Heart right ventricle (tissue), 16 donors: ENCODE measurements at regions not wholly inside any gene's neighbourhood (a gene's known extent, or its start where the extent isn't known, plus 50 kb on each side); places are given as distances from the start of the nearest gene placed in this dataset.
A peak's percentile ranks its signal among the peaks of the same experiment; 100 is the strongest.

Source experiments
- ATAC-seq, 8 donors: fragments of 200-7000 bp; cut with Tn5 transposase; one replicate each; pipeline ENCODE4 v1.9.1; 2020; ENCODE audit warnings: mild to moderate bottlenecking in 8 of 8, moderate library complexity in 8 of 8, moderate number of reproducible peaks in 1 of 8
- DNase-seq, 2 donors: peaks; one replicate each; pipeline ENCODE4 v3.0.0-alpha.2; 2020
- H3K27ac ChIP-seq, 10 donors: fragments of 200-600 bp; sonication (generic) in 2 of 10; one replicate each; pipeline versions ENCODE4 v1.5.0 to v1.8.0; 2020 to 2022; ENCODE audit warnings: mild to moderate bottlenecking in 3 of 10
- H3K27me3 ChIP-seq, 7 donors: fragments of 200-600 bp; one replicate each; pipeline ENCODE4 v1.8.0; 2021 to 2022; ENCODE audit warnings: mild to moderate bottlenecking in 2 of 7
- H3K36me3 ChIP-seq, 9 donors: fragments of 200-600 bp; sonication (generic) in 1 of 9; one replicate each; pipeline versions ENCODE4 v1.5.0 to v1.8.0; 2020 to 2022; ENCODE audit warnings: mild to moderate bottlenecking in 2 of 9
- H3K4me1 ChIP-seq, 9 donors: fragments of 200-600 bp; sonication (generic) in 1 of 9; one replicate each; pipeline versions ENCODE4 v1.5.0 to v1.8.0; 2020 to 2022; ENCODE audit warnings: mild to moderate bottlenecking in 4 of 9
- H3K4me3 ChIP-seq, 10 donors: fragments of 200-600 bp; sonication (generic) in 2 of 10; one replicate each; pipeline versions ENCODE4 v1.5.0 to v1.8.0; 2020 to 2022; ENCODE audit warnings: mild to moderate bottlenecking in 7 of 10, moderate library complexity in 2 of 10
- H3K9me3 ChIP-seq, 11 donors: fragments of 200-600 bp in 10 of 11; sonication (generic) in 2 of 11; one replicate each; pipeline versions ENCODE4 v1.5.0 to v1.8.0; 2013 to 2022; ENCODE audit warnings: mild to moderate bottlenecking in 2 of 11, control low read depth in 1 of 11, moderate library complexity in 1 of 11
- WGBS, 2 donors: extraction: QIAGEN DNeasy Blood & Tissue Kit; methylation state at CpG; one replicate each; pipeline ENCODE4 v1.1.7; 2013; ENCODE audit warnings: inconsistent platforms in 1 of 2; 5-methylcytosine and 5-hydroxymethylcytosine counted together
- intact Hi-C, 10 donors: fragments of 100-400 bp; cut with DNase I; formaldehyde crosslinking; loops; one replicate each; pipeline versions ENCODE4 v1.11.1 to v1.14.2; 2022
- TF ChIP-seq, protein P1 (sequence below), 9 donors: fragments of 200-600 bp; sonication (generic) in 2 of 9; IDR thresholded peaks; one replicate each; pipeline versions ENCODE4 v1.5.0 to v1.8.0; 2021 to 2022; ENCODE audit warnings: antibody characterized with exemption in 9 of 9, mild to moderate bottlenecking in 5 of 9, moderate library complexity in 1 of 9
- donor health status: Arrhythmogenic right ventricular cardiomyopathy.
- donor health status: ischemic (EF 13 %, LVEDD 7.1; RV severe dilation, severe dysfunction).
- donor health status: healthy with polysubstance abuse.
- donor health status: DM: no; HTN: yes; CAD: no.
- donor health status: DM: no; HTN: no; CAD: no.
- donor health status: ischemic (EF 25% LVEDD 6.9; RV normal size, moderate dysfunction).
- donor health status: ischemic (EF 25% LVEDD 5.7; RV mildly dilated, moderate dysfunction).
- donor health status: healthy.
- donor health status: DM: yes; HTN: yes; CAD: no.
- donor health status: Ischemic cardiomyopathy.
- donor health status: ischemic (EF 35%, LVEDD 5.7; RV mildly dilated, moderate dysfunction).
- donor health status: nonischemic (EF 11% LVEDD 7.7; RV severe dilation, severe dysfunction).
- donor health status: DM: yes; HTN: yes; CAD: no.
- donor health status: PGD.
- donor health status: ischemic (EF 29% LVEDD 5.4; RV normal size, mild dysfunction).
- donor health status: nonischemic (EF 23%, LVEDD 6.1; RV moderate dilation, normal function).

DNA sequence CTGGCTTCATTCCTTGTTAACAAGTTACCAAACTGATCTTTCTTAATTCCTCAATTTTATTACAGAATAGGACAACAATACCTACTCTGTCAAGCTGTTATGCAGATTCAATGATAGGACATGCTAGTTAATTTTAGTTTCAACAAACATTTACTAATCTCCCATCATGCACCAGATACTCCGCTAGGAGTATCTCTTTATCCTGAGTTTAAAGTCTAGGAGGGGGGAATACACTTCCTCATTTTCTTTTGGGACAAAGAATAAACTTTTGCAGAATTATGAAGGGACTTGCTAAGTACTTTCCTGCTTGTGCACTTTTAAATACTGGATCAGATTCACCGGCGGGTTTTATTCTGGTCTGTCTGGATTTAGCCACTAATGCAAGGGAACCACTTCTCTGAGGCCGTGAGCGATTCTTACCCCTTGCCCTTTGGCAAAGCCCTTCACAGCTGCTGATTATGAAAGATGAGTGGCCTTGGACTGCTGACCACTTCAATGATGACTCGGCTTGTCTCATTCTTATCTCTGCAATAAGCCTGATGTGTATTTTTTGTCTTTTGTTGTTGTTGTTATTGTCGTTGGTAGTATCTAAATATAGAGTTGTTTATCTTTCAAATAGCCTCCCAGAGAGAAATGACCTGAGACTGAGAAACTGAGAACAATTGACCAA, 73.9 kb downstream of the RMI1 start:
- WGBS, 2 donors: 46 to 47% methylated on average over 7 of the region's 7 CpGs
- H3K27ac ChIP-seq: no peak overlapping the region
- ATAC-seq: no peak
- H3K4me3 ChIP-seq: no peak overlapping the region
- intact Hi-C loops: loop anchor here in 2 of 10 donors (5.0 to 10.0 kb wide), 2 partner anchors 118 to 120 kb away; no protein-coding TSS in a partner anchor
- no peaks in the 10 kb centered on the region for H3K9me3 ChIP-seq
- TF ChIP-seq, protein P1, sequence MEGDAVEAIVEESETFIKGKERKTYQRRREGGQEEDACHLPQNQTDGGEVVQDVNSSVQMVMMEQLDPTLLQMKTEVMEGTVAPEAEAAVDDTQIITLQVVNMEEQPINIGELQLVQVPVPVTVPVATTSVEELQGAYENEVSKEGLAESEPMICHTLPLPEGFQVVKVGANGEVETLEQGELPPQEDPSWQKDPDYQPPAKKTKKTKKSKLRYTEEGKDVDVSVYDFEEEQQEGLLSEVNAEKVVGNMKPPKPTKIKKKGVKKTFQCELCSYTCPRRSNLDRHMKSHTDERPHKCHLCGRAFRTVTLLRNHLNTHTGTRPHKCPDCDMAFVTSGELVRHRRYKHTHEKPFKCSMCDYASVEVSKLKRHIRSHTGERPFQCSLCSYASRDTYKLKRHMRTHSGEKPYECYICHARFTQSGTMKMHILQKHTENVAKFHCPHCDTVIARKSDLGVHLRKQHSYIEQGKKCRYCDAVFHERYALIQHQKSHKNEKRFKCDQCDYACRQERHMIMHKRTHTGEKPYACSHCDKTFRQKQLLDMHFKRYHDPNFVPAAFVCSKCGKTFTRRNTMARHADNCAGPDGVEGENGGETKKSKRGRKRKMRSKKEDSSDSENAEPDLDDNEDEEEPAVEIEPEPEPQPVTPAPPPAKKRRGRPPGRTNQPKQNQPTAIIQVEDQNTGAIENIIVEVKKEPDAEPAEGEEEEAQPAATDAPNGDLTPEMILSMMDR (IDR thresholded peaks at IDR 0.05): no peak
- H3K4me1 ChIP-seq: peaks cover 0 to 12% (median 7%) of the 10 kb centered on the region in 9 donors
- no peaks in the 10 kb centered on the region for H3K27me3 ChIP-seq
- H3K36me3 ChIP-seq: no peaks in the 10 kb centered on the region
- DNase-seq: no peak

DNA sequence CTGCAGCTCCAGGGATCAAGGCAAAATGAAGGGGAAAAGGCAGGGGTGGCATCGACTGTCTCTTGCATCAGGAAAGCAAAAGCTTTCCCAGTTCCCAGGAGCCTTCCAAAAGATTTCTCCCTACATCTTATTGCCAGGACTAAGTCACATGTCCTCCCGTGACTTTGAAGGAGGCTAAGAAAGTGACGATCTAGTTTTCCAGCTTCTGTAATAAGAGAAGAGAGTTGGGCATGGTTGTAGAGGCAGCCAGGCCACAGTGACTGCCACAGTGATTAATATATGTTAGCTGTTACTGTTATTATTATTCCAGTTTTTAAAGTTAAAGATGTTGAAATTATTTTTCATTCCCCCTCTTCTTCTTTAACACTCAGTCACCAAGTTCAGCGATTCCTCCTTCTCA, 77.1 kb downstream of the RMI1 start:
- 70 to 74% methylated on average over 4 of the region's 4 CpGs for WGBS, 2 donors
- Histone ChIP-seq H3K27me3 (no peaks in the 10 kb centered on the region), H3K27ac (no peak overlapping the region), H3K9me3 (peaks cover 0 to 7% (median 0%) of the 10 kb centered on the region in 11 donors), H3K4me1 (peaks cover 0 to 24% (median 9%) of the 10 kb centered on the region in 9 donors), H3K36me3 (no peaks in the 10 kb centered on the region), H3K4me3 (no peak overlapping the region)
- TF ChIP-seq, protein P1 (IDR thresholded peaks at IDR 0.05): no peak
- intact Hi-C loops: loop anchor here in 2 of 10 donors (5.0 to 10.0 kb wide), 2 partner anchors 115 to 117 kb away; no protein-coding TSS in a partner anchor
- no peak for DNase-seq
- no peak for ATAC-seq

DNA sequence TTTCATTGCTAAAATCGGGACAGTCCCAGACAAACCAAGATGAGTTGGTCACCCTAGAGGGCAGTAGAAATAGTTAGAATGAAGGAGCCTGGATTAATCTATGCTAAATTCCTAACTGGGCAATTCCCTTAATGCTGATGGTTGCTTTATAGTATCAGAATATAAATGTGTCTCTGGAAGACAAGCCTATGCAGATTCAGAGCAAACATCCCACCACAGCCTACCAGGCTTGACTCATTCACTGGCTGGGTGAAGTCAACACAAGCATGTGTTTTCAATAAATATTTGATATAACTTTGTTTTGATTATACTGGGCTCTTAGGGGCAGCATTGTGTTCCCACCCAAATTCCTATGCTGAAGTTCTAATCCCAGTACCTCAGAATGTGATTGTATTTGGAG, 79.3 kb downstream of the RMI1 start:
- H3K27ac ChIP-seq: no peak overlapping the region
- DNase-seq (no peak), ATAC-seq (no peak)
- TF ChIP-seq, protein P1 (IDR thresholded peaks at IDR 0.05): no peak
- H3K9me3 ChIP-seq: peaks cover 0 to 7% (median 0%) of the 10 kb centered on the region in 11 donors
- WGBS, 2 donors: 77 to 83% methylated on average over 1 of the region's 1 CpG
- peaks cover 0 to 23% (median 8%) of the 10 kb centered on the region in 9 donors for H3K4me1 ChIP-seq
- intact Hi-C loops: loop anchor here in 5 of 10 donors (5.0 to 10.0 kb wide), 4 partner anchors 78 to 115 kb away; partner anchors contain the start of genes HNRNPK (in 1 of the 5) and RMI1 (in 1 of the 5)
- no peak overlapping the region for H3K4me3 ChIP-seq
- no peaks in the 10 kb centered on the region for H3K27me3 ChIP-seq
- H3K36me3 ChIP-seq: no peaks in the 10 kb centered on the region

DNA sequence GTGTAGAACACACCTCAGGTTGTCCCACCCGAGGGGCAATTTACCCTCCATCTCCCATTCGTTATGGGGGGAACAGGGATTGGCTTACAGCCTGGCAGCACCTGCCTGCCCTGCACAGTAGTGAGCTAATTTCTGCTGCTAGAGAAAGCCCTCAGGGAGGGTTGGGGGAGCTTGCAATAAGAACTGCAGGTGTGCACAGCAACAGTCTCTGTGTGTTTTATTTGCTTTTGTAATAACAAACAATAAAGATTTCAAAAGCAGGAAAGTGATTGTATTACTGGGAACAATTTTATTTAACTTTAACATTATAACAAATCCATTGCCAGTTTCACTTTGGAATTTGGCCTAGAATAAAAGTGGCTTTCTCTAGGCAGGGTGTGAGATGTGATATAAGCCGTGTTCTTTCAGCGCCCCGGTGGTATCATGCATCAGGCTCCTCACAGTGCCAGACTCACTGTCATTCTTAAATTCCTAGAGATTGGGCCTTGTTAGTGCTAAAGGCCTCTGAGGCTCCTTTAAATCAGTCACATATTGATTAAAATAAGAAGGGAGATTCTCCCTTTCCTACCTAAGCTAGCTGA, 81.1 kb downstream of the RMI1 start:
- intact Hi-C loops: loop anchor here in 3 of 10 donors (5.0 to 10.0 kb wide), 3 partner anchors 79 to 113 kb away; partner anchors contain the start of genes HNRNPK (in 1 of the 3) and RMI1 (in 1 of the 3)
- Histone ChIP-seq H3K9me3 (peaks cover 0 to 7% (median 0%) of the 10 kb centered on the region in 11 donors), H3K36me3 (no peaks in the 10 kb centered on the region), H3K4me3 (no peak overlapping the region), H3K27ac (peak overlapping the region in 8 of 10 donors; percentile 43 to 79 (median 76)), H3K27me3 (no peaks in the 10 kb centered on the region), H3K4me1 (peaks cover 0 to 23% (median 6%) of the 10 kb centered on the region in 9 donors)
- no peak for DNase-seq
- TF ChIP-seq, protein P1 (IDR thresholded peaks at IDR 0.05): no peak
- peak; percentile 71 to 93 (median 84) for ATAC-seq
- 32 to 42% methylated on average over 5 of the region's 5 CpGs for WGBS, 2 donors
